ENCODE measurements at regions not wholly inside any gene's neighbourhood (a gene's known extent, or its start where the extent isn't known, plus 50 kb on each side); places are given as distances from the start of the nearest gene placed in this dataset.

DNA sequence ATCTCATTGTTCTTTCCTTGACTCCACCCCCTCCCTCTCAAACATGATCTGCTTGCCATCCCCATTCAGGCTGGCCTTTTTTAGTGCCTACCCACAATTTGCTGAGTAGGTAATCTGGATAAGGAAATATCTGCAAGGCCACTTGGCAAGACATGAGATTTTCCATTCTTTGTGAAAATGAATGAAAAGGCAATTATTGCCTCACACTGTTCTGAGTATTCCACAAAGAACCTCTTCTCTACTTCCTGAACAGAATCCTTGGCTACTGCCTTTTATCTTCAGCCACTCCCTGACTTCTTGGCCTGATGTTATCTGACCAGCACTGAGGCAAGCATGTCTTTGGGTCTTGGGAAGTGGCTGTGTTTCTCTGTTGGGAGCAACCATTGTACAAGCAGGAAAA lies 263.2 kb upstream of the ATP2B1 start:
- TF ChIP-seq POLR2A (IDR thresholded peaks at IDR 0.05) (no peak), CTCF (IDR thresholded peaks at IDR 0.05) (no peak)
